ENCODE measurements at regions not wholly inside any gene's neighbourhood (a gene's known extent, or its start where the extent isn't known, plus 50 kb on each side); places are given as distances from the start of the nearest gene placed in this dataset.
"Not testable (repeated sequence)": the region's sequence is repeated elsewhere in the genome, so short reads cannot be mapped to it uniquely, and the experiment has no call there.

GRCh38 chr5:89827359-89827758, 582.2 kb downstream of the CETN3 start:
- DNase-seq: no peak

GRCh38 chr5:89826938-89827337, 582.6 kb downstream of the CETN3 start:
- DNase-seq: no peak

- no peak for DNase-seq
These were observed 586.5 kb downstream of the CETN3 start for GRCh38 chr5:89823046-89823445.

GRCh38 chr5:89817841-89818240, 591.7 kb downstream of the CETN3 start:
- no peak for DNase-seq

- no peak for DNase-seq
These were observed 593.5 kb downstream of the CETN3 start for GRCh38 chr5:89816038-89816437.

GRCh38 chr5:89800735-89801134, 608.8 kb downstream of the CETN3 start:
- not testable (repeated sequence) for DNase-seq

GRCh38 chr5:89794504-89794903, 615.1 kb downstream of the CETN3 start:
- DNase-seq: not testable (repeated sequence)

GRCh38 chr5:89779734-89780133, 629.8 kb downstream of the CETN3 start:
- DNase-seq: not testable (repeated sequence)

GRCh38 chr5:89777758-89778157, 631.8 kb downstream of the CETN3 start:
- no peak for DNase-seq

GRCh38 chr5:89769975-89770374, 639.6 kb downstream of the CETN3 start:
- no peak for DNase-seq

- DNase-seq: no peak
These were observed 649.8 kb downstream of the CETN3 start for GRCh38 chr5:89759802-89760201.

GRCh38 chr5:89758146-89758545, 651.4 kb downstream of the CETN3 start:
- DNase-seq: no peak

- no peak for DNase-seq
These were observed 652.6 kb downstream of the CETN3 start for GRCh38 chr5:89756955-89757354.

GRCh38 chr5:89755024-89755423, 654.5 kb downstream of the CETN3 start:
- no peak for DNase-seq

GRCh38 chr5:89735082-89735481, 674.5 kb downstream of the CETN3 start:
- no peak for DNase-seq

GRCh38 chr5:89733772-89734171, 675.8 kb downstream of the CETN3 start:
- no peak for DNase-seq

- no peak for DNase-seq
These were observed 679.8 kb downstream of the CETN3 start for GRCh38 chr5:89729623-89730301.

- DNase-seq: no peak
These were observed 680.8 kb downstream of the CETN3 start for GRCh38 chr5:89728750-89729149.

GRCh38 chr5:89728134-89728533, 681.4 kb downstream of the CETN3 start:
- DNase-seq: no peak

GRCh38 chr5:89724379-89725095, 685.0 kb downstream of the CETN3 start:
- no peak for DNase-seq

GRCh38 chr5:89723907-89724306, 685.6 kb downstream of the CETN3 start:
- no peak for DNase-seq

- no peak for DNase-seq
These were observed 687.0 kb downstream of the CETN3 start for GRCh38 chr5:89722538-89722937.

- DNase-seq: no peak
These were observed 687.6 kb downstream of the CETN3 start for GRCh38 chr5:89721931-89722330.

- no peak for DNase-seq
These were observed 688.2 kb downstream of the CETN3 start for GRCh38 chr5:89721353-89721752.
